ENCODE measurements at regions not wholly inside any gene's neighbourhood (a gene's known extent, or its start where the extent isn't known, plus 50 kb on each side); places are given as distances from the start of the nearest gene placed in this dataset.

DNA sequence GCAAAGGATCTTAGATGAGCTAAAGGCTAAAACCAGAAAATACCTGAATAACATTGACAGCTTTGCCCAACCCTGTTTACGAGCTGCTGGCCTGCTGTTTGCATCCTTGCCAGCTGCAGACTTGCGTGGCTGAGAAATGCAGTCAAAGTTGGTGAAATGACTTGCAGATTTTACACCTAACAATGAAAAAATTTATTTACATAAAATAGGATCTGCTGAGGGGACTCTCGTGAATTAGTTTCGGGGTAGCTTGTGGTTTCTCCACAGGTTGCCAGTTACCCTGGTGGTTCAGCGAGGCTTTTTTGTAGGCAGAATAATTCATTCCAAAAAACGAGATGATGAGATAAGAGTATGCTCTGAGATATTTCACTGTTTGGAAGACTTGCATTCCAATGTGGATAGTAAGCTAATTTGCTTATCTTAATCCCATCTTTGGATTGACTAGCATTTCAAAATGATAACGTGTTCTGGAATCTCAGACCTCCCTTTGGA is 65.7 kb upstream of the FANCC start:
- intact Hi-C loops (cut with DNase I; ENCODE audit: low total_unique reads) (no loop called here), in situ Hi-C loops (cut with MboI; ENCODE audit: low pct_ligation_motif_present in 1 of 4, low pct_unique_long_range_greater_than_20kb in 1 of 4, low sequenced_read_pairs in 3 of 4) (no loop called here)
- Histone ChIP-seq H3K27ac (no peak overlapping the region), H3K4me3 (no peak overlapping the region), H3K36me3 (no peaks in the 10 kb centered on the region), H3K4me1 (no peaks in the 10 kb centered on the region), H3K9me3 (no peaks in the 10 kb centered on the region), H3K27me3 (no peaks in the 10 kb centered on the region)
- TF ChIP-seq POLR2A (IDR thresholded peaks at IDR 0.05) = no peak
- TF ChIP-seq EP300 (IDR thresholded peaks at IDR 0.05; ENCODE audit: low read depth) = no peak
- TF ChIP-seq, protein P1, sequence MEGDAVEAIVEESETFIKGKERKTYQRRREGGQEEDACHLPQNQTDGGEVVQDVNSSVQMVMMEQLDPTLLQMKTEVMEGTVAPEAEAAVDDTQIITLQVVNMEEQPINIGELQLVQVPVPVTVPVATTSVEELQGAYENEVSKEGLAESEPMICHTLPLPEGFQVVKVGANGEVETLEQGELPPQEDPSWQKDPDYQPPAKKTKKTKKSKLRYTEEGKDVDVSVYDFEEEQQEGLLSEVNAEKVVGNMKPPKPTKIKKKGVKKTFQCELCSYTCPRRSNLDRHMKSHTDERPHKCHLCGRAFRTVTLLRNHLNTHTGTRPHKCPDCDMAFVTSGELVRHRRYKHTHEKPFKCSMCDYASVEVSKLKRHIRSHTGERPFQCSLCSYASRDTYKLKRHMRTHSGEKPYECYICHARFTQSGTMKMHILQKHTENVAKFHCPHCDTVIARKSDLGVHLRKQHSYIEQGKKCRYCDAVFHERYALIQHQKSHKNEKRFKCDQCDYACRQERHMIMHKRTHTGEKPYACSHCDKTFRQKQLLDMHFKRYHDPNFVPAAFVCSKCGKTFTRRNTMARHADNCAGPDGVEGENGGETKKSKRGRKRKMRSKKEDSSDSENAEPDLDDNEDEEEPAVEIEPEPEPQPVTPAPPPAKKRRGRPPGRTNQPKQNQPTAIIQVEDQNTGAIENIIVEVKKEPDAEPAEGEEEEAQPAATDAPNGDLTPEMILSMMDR (IDR thresholded peaks at IDR 0.05) = no peak
- TF ChIP-seq POLR2AphosphoS5 (IDR thresholded peaks at IDR 0.05) = no peak
- 27 to 45% methylated on average over 7 of the region's 7 CpGs for WGBS, 2 donors (ENCODE audit: low coverage in 1 of 2)
- DNase-seq = no peak

DNA sequence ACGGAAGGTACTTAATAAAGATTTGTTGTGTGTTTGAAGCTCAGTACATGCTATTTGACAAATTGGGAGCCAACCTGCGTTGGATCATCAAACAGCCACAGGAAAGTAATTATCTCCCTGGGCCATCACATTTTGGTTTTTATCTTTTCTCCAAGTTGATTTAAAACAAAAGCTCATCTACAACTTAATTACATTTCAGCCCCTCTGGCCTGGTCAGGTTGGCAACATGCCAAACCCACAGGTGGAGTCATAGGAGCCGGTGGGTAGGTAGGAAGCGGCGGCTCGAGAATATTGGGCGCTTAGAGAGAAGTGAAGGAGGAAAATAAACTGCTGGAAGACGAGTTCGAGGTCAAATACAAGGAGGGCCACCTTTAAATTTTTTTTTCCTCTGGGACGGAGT is 64.9 kb upstream of the FANCC start:
- no peaks in the 10 kb centered on the region for H3K27me3 ChIP-seq
- 68 to 87% methylated on average over 4 to 10 of the region's 10 CpGs for WGBS, 2 donors (ENCODE audit: low coverage in 1 of 2)
- TF ChIP-seq POLR2A (IDR thresholded peaks at IDR 0.05) (no peak), POLR2AphosphoS5 (IDR thresholded peaks at IDR 0.05) (no peak), EP300 (IDR thresholded peaks at IDR 0.05; ENCODE audit: low read depth) (no peak)
- TF ChIP-seq, protein P1 (IDR thresholded peaks at IDR 0.05) = no peak
- no peaks in the 10 kb centered on the region for H3K4me1 ChIP-seq
- no peak for DNase-seq
- H3K9me3 ChIP-seq = no peaks in the 10 kb centered on the region
- H3K36me3 ChIP-seq = no peaks in the 10 kb centered on the region
- in situ Hi-C loops (cut with MboI; ENCODE audit: low pct_ligation_motif_present in 1 of 4, low pct_unique_long_range_greater_than_20kb in 1 of 4, low sequenced_read_pairs in 3 of 4) (no loop called here), intact Hi-C loops (cut with DNase I; ENCODE audit: low total_unique reads) (no loop called here)
- no peak overlapping the region for H3K4me3 ChIP-seq
- H3K27ac ChIP-seq = no peak overlapping the region

DNA sequence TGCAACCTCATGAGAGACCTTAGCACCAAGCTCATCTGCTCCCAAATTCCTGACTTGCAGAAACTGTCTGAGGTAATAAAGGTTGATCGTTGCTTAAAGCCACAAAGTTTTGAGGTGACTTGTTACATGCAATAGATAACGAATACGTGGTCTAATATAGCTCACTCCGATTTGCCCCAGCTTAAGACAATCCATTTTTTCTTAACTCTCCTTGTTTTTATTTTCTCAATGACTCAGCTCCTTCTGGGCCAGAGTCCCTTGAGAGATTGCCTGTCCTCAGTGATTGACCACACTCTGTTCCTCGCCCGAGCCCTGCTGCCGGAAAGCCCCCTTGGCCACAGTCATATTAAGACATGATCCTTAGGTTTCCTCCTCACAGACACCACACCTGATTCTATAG is 63.7 kb upstream of the FANCC start:
- Histone ChIP-seq H3K9me3 (no peaks in the 10 kb centered on the region), H3K4me1 (no peaks in the 10 kb centered on the region), H3K27me3 (no peaks in the 10 kb centered on the region), H3K36me3 (no peaks in the 10 kb centered on the region), H3K4me3 (no peak overlapping the region), H3K27ac (no peak overlapping the region)
- WGBS, 2 donors (ENCODE audit: low coverage in 1 of 2) = 70 to 75% methylated on average over 4 to 7 of the region's 7 CpGs
- in situ Hi-C loops (cut with MboI; ENCODE audit: low pct_ligation_motif_present in 1 of 4, low pct_unique_long_range_greater_than_20kb in 1 of 4, low sequenced_read_pairs in 3 of 4) = no loop called here
- no peak for TF ChIP-seq POLR2A (IDR thresholded peaks at IDR 0.05)
- no peak for TF ChIP-seq POLR2AphosphoS5 (IDR thresholded peaks at IDR 0.05)
- TF ChIP-seq, protein P1 (IDR thresholded peaks at IDR 0.05) = no peak
- no peak for TF ChIP-seq EP300 (IDR thresholded peaks at IDR 0.05; ENCODE audit: low read depth)
- no peak for DNase-seq
- intact Hi-C loops (cut with DNase I; ENCODE audit: low total_unique reads) = no loop called here

DNA sequence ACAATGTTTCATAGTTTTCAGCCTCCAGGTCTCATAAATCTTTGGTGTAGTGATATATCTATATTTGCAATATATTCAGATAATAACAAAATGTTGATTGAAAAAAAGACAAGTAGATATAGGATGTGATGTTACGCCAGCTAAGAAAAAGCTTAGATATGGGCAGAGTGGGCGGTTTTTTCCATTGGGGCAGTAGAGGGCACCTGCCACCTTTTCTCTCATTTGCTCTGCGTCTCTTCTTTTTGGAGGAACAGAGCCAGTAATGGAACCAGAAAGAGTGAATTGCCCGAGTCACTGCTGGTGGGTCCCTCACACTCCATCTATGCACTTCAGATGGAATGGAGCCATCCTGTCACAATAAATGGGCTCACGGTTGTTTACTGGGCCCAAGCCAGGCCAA is 62.1 kb upstream of the FANCC start:
- H3K4me1 ChIP-seq = no peaks in the 10 kb centered on the region
- no peak overlapping the region for H3K4me3 ChIP-seq
- in situ Hi-C loops (cut with MboI; ENCODE audit: low pct_ligation_motif_present in 1 of 4, low pct_unique_long_range_greater_than_20kb in 1 of 4, low sequenced_read_pairs in 3 of 4) = no loop called here
- no peak for TF ChIP-seq EP300 (IDR thresholded peaks at IDR 0.05; ENCODE audit: low read depth)
- TF ChIP-seq, protein P1 (IDR thresholded peaks at IDR 0.05) = peak in 1 of 5 experiments; percentile 5
- H3K36me3 ChIP-seq = no peaks in the 10 kb centered on the region
- no peaks in the 10 kb centered on the region for H3K27me3 ChIP-seq
- intact Hi-C loops (cut with DNase I; ENCODE audit: low total_unique reads) = no loop called here
- no peak for DNase-seq
- no peak overlapping the region for H3K27ac ChIP-seq
- 74 to 78% methylated on average over 3 to 5 of the region's 5 CpGs for WGBS, 2 donors (ENCODE audit: low coverage in 1 of 2)
- no peaks in the 10 kb centered on the region for H3K9me3 ChIP-seq

Measured in transverse colon (tissue), 4 donors.